GM12878 (cell line): ENCODE measurements at regions not wholly inside any gene's neighbourhood (a gene's known extent, or its start where the extent isn't known, plus 50 kb on each side); places are given as distances from the start of the nearest gene placed in this dataset.

ENCODE experiments used
- ATAC-seq: fragments of 200-7000 bp; cut with Tn5 transposase; 3 replicates; pipeline ENCODE4 v1.9.1; 2020; ENCODE audit warnings: mild to moderate bottlenecking, moderate library complexity
- BruUV-seq: library from RNA; stranded (reverse); fragments of 400-500 nt; replicated peaks from 2 replicates; lab custom pipeline; 2021; lab: Mats Ljungman, UMichigan
- CTCF ChIA-PET: fragments of 300-600 bp; sonication (Branson Sonifier 250); formaldehyde crosslinking; extraction: SDS; loops from one replicate; lab custom pipeline; 2021; ENCODE audit warnings: inconsistent platforms; lab: Yijun Ruan, JAX
- POLR2A ChIA-PET: fragments of 350-600 bp; formaldehyde crosslinking; extraction: SDS; loops from one replicate; lab custom pipeline; 2021; ENCODE audit warnings: inconsistent platforms; lab: Charles Lee
- RAD21 ChIA-PET: fragments of 300-600 bp; sonication (Branson Sonifier 250); formaldehyde crosslinking; loops from one replicate; lab custom pipeline; 2023; ENCODE audit warnings: antibody characterized with exemption; ENCODE audit not compliant: unreplicated experiment; lab: Charles Lee
- SMC1A ChIA-PET: fragments of 300-600 bp; sonication (Branson Sonifier 250); formaldehyde crosslinking; loops from one replicate; lab custom pipeline; 2023; ENCODE audit not compliant: unreplicated experiment, uncharacterized antibody; lab: Charles Lee
- DNase-seq: peaks from one replicate; pipeline ENCODE4 v3.0.0-alpha.2; 2011; ENCODE audit warnings: low read depth, low spot score
- FAIRE-seq: peaks from 3 replicates; lab custom pipeline; 2011; peaks lifted over from hg19 to GRCh38; lab: Jason Lieb, UNC
- H2AFZ ChIP-seq: 2 replicates; pipeline ENCODE4 v1.6.0; 2011; ENCODE audit warnings: low read depth, low read length, control low read depth; ENCODE audit not compliant: control insufficient read depth
- H3K27ac ChIP-seq: 2 replicates; pipeline ENCODE4 v1.5.1; 2011; ENCODE audit warnings: control low read depth; ENCODE audit not compliant: control insufficient read depth, insufficient read depth
- H3K27me3 ChIP-seq, 2 experiments: replicated peaks in 1 of 2; 2 replicates each; pipeline versions ENCODE4 v1.6.0 to v1.6.1; 2011; ENCODE audit warnings: low read length in 1 of 2; ENCODE audit not compliant: control insufficient read depth in 2 of 2, insufficient read depth in 2 of 2
- H3K36me3 ChIP-seq, 2 experiments: 2 replicates each; pipeline ENCODE4 v1.5.1; 2011; ENCODE audit warnings: low read length in 1 of 2; ENCODE audit not compliant: control insufficient read depth in 2 of 2, insufficient read depth in 2 of 2
- H3K4me1 ChIP-seq: 2 replicates; pipeline ENCODE4 v1.6.1; 2011; ENCODE audit warnings: mild to moderate bottlenecking, low read length, moderate library complexity, mixed read lengths; ENCODE audit not compliant: control insufficient read depth, insufficient read depth
- H3K4me2 ChIP-seq: 2 replicates; pipeline ENCODE4 v1.6.0; 2011; ENCODE audit warnings: control low read depth; ENCODE audit not compliant: control insufficient read depth, insufficient read depth
- H3K4me3 ChIP-seq: fragments of 200-600 bp; sonication (generic); 2 replicates; pipeline ENCODE4 v1.5.1; 2016
- H3K79me2 ChIP-seq: 2 replicates; pipeline ENCODE4 v1.6.0; 2011; ENCODE audit warnings: low read length; ENCODE audit not compliant: control insufficient read depth, insufficient read depth
- H3K9ac ChIP-seq: 2 replicates; pipeline ENCODE4 v1.8.0; 2011; ENCODE audit warnings: low read length, control low read depth, mixed read lengths; ENCODE audit not compliant: control insufficient read depth, insufficient read depth
- H3K9me3 ChIP-seq: replicated peaks from 3 replicates; pipeline ENCODE4 v1.5.1; 2011; ENCODE audit warnings: mild to moderate bottlenecking, low read length; ENCODE audit not compliant: control insufficient read depth, insufficient read depth
- H4K20me1 ChIP-seq: 2 replicates; pipeline ENCODE4 v1.6.0; 2011; ENCODE audit not compliant: control insufficient read depth, insufficient read depth
- BACH1 ChIP-seq: fragments of 450-650 bp; IDR thresholded peaks from 2 replicates; pipeline ENCODE4 v1.6.1; 2017; ENCODE audit warnings: mild to moderate bottlenecking, borderline replicate concordance
- LARP7 ChIP-seq: fragments of 450-650 bp; IDR thresholded peaks from 2 replicates; pipeline ENCODE4 v1.6.1; 2017; ENCODE audit warnings: mild to moderate bottlenecking
- POU2F2 ChIP-seq: IDR thresholded peaks from 3 replicates; pipeline ENCODE4 v1.6.1; 2011; ENCODE audit warnings: low read depth, mild to moderate bottlenecking, low read length, borderline replicate concordance
- WRNIP1 ChIP-seq: IDR thresholded peaks from 2 replicates; pipeline ENCODE4 v1.6.1; 2011; ENCODE audit warnings: low read depth, low read length, improper control_type of control experiment, borderline replicate concordance
- WGBS: methylation state at CpG from one replicate; pipeline ENCODE4 v1.1.6; 2016; ENCODE audit warnings: low lambda C conversion rate; ENCODE audit not compliant: insufficient replicate concordance, insufficient coverage; ENCODE audit errors: missing lambda C conversion rate; 5-methylcytosine and 5-hydroxymethylcytosine counted together
- in situ Hi-C: fragments of 300-500 bp; cut with MboI; formaldehyde crosslinking; loops from 9 replicates; pipeline ENCODE4 v1.14.3; 2018; ENCODE audit warnings: mixed read lengths
- intact Hi-C: fragments of 100-400 bp; cut with micrococcal nuclease; formaldehyde crosslinking; loops from one replicate; pipeline ENCODE4 v1.14.2; 2022; ENCODE audit not compliant: unreplicated experiment
- TF ChIP-seq, protein P1 (sequence below): fragments of 450-650 bp; IDR thresholded peaks from 2 replicates; pipeline ENCODE4 v1.6.1; 2017; ENCODE audit warnings: mild to moderate bottlenecking
- TF ChIP-seq, protein P2 (sequence below): fragments of 450-650 bp; IDR thresholded peaks from 2 replicates; pipeline ENCODE4 v1.6.1; 2017; ENCODE audit warnings: low read depth, mild to moderate bottlenecking, moderate library complexity

DNA sequence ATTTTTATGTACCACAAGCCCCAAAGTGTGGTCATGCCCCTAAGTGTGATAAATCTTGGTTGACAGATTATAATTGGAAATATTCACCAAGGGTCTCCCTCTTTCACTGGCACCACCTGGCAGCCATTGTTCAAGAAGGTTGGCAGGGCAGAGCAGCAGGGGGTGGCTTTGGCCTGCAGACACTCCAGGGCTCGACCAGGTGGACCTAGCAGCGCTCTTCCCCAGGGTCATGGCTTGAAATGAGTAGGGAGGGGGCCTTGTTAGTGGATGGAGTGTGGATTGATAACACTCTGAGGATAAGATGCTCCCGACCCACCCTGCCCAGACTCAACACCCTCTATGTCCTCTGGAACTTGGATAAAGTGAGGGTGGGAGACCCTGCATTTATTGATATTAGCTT is 58.2 kb upstream of the KLHL25 start:
- Histone ChIP-seq H2AFZ (no peak overlapping the region), H3K79me2 (no peaks in the 10 kb centered on the region), H3K4me2 (no peak overlapping the region), H4K20me1 (no peaks in the 10 kb centered on the region), H3K4me3 (no peak overlapping the region), H3K36me3 (no peaks in the 10 kb centered on the region), H3K27ac (no peak overlapping the region), H3K27me3 (no peaks in the 10 kb centered on the region; a peak in 2 of 4 replicates), H3K9ac (no peak overlapping the region), H3K4me1 (no peaks in the 10 kb centered on the region), H3K9me3 (no peaks in the 10 kb centered on the region)
- no TSS peak for BruUV-seq
- WGBS, result 0% methylated on average over 3 of the region's 3 CpGs
- RAD21 ChIA-PET, result no interaction called here
- intact Hi-C loops, result no loop called here
- in situ Hi-C loops, result loop anchor here (10.0 kb wide), 1 partner anchor 1742 kb away; no protein-coding TSS in a partner anchor
- FAIRE-seq (no peak), DNase-seq (no peak), ATAC-seq (no peak)
- POLR2A ChIA-PET, result interaction anchor here (0.7 kb wide), 1 partner anchor 58 kb away, joined by 3 read pairs; the partner anchor contains the start of gene KLHL25
- CTCF ChIA-PET, result interaction anchor here (1.8 to 2.6 kb wide), 4 partner anchors 11 to 166 kb away, joined by 5 to 8 read pairs (median 6); no protein-coding TSS in a partner anchor
- TF ChIP-seq, protein P1, sequence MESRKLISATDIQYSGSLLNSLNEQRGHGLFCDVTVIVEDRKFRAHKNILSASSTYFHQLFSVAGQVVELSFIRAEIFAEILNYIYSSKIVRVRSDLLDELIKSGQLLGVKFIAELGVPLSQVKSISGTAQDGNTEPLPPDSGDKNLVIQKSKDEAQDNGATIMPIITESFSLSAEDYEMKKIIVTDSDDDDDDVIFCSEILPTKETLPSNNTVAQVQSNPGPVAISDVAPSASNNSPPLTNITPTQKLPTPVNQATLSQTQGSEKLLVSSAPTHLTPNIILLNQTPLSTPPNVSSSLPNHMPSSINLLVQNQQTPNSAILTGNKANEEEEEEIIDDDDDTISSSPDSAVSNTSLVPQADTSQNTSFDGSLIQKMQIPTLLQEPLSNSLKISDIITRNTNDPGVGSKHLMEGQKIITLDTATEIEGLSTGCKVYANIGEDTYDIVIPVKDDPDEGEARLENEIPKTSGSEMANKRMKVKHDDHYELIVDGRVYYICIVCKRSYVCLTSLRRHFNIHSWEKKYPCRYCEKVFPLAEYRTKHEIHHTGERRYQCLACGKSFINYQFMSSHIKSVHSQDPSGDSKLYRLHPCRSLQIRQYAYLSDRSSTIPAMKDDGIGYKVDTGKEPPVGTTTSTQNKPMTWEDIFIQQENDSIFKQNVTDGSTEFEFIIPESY, result no peak
- TF ChIP-seq BACH1 (no peak), WRNIP1 (no peak), LARP7 (no peak), POU2F2 (no peak)
- TF ChIP-seq, protein P2, sequence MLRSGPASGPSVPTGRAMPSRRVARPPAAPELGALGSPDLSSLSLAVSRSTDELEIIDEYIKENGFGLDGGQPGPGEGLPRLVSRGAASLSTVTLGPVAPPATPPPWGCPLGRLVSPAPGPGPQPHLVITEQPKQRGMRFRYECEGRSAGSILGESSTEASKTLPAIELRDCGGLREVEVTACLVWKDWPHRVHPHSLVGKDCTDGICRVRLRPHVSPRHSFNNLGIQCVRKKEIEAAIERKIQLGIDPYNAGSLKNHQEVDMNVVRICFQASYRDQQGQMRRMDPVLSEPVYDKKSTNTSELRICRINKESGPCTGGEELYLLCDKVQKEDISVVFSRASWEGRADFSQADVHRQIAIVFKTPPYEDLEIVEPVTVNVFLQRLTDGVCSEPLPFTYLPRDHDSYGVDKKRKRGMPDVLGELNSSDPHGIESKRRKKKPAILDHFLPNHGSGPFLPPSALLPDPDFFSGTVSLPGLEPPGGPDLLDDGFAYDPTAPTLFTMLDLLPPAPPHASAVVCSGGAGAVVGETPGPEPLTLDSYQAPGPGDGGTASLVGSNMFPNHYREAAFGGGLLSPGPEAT, result no peak
- SMC1A ChIA-PET, result no interaction called here
